Heart right ventricle (tissue), 16 donors: ENCODE measurements at regions not wholly inside any gene's neighbourhood (a gene's known extent, or its start where the extent isn't known, plus 50 kb on each side); places are given as distances from the start of the nearest gene placed in this dataset.
"Not testable (repeated sequence)": the region's sequence is repeated elsewhere in the genome, so short reads cannot be mapped to it uniquely, and the experiment has no call there.

ENCODE experiments used
- ATAC-seq, 8 donors: fragments of 200-7000 bp; cut with Tn5 transposase; one replicate each; pipeline ENCODE4 v1.9.1; 2020; ENCODE audit warnings: mild to moderate bottlenecking in 8 of 8, moderate library complexity in 8 of 8, moderate number of reproducible peaks in 1 of 8
- DNase-seq, 2 donors: peaks; one replicate each; pipeline ENCODE4 v3.0.0-alpha.2; 2020
- H3K27ac ChIP-seq, 10 donors: fragments of 200-600 bp; sonication (generic) in 2 of 10; one replicate each; pipeline versions ENCODE4 v1.5.0 to v1.8.0; 2020 to 2022; ENCODE audit warnings: mild to moderate bottlenecking in 3 of 10
- H3K27me3 ChIP-seq, 7 donors: fragments of 200-600 bp; one replicate each; pipeline ENCODE4 v1.8.0; 2021 to 2022; ENCODE audit warnings: mild to moderate bottlenecking in 2 of 7
- H3K36me3 ChIP-seq, 9 donors: fragments of 200-600 bp; sonication (generic) in 1 of 9; one replicate each; pipeline versions ENCODE4 v1.5.0 to v1.8.0; 2020 to 2022; ENCODE audit warnings: mild to moderate bottlenecking in 2 of 9
- H3K4me1 ChIP-seq, 9 donors: fragments of 200-600 bp; sonication (generic) in 1 of 9; one replicate each; pipeline versions ENCODE4 v1.5.0 to v1.8.0; 2020 to 2022; ENCODE audit warnings: mild to moderate bottlenecking in 4 of 9
- H3K4me3 ChIP-seq, 10 donors: fragments of 200-600 bp; sonication (generic) in 2 of 10; one replicate each; pipeline versions ENCODE4 v1.5.0 to v1.8.0; 2020 to 2022; ENCODE audit warnings: mild to moderate bottlenecking in 7 of 10, moderate library complexity in 2 of 10
- H3K9me3 ChIP-seq, 11 donors: fragments of 200-600 bp in 10 of 11; sonication (generic) in 2 of 11; one replicate each; pipeline versions ENCODE4 v1.5.0 to v1.8.0; 2013 to 2022; ENCODE audit warnings: mild to moderate bottlenecking in 2 of 11, control low read depth in 1 of 11, moderate library complexity in 1 of 11
- WGBS, 2 donors: extraction: QIAGEN DNeasy Blood & Tissue Kit; methylation state at CpG; one replicate each; pipeline ENCODE4 v1.1.7; 2013; ENCODE audit warnings: inconsistent platforms in 1 of 2; 5-methylcytosine and 5-hydroxymethylcytosine counted together
- intact Hi-C, 10 donors: fragments of 100-400 bp; cut with DNase I; formaldehyde crosslinking; loops; one replicate each; pipeline versions ENCODE4 v1.11.1 to v1.14.2; 2022
- TF ChIP-seq, protein P1 (sequence below), 9 donors: fragments of 200-600 bp; sonication (generic) in 2 of 9; IDR thresholded peaks; one replicate each; pipeline versions ENCODE4 v1.5.0 to v1.8.0; 2021 to 2022; ENCODE audit warnings: antibody characterized with exemption in 9 of 9, mild to moderate bottlenecking in 5 of 9, moderate library complexity in 1 of 9
- donor health status: Arrhythmogenic right ventricular cardiomyopathy.
- donor health status: ischemic (EF 13 %, LVEDD 7.1; RV severe dilation, severe dysfunction).
- donor health status: healthy with polysubstance abuse.
- donor health status: DM: no; HTN: yes; CAD: no.
- donor health status: DM: no; HTN: no; CAD: no.
- donor health status: ischemic (EF 25% LVEDD 6.9; RV normal size, moderate dysfunction).
- donor health status: ischemic (EF 25% LVEDD 5.7; RV mildly dilated, moderate dysfunction).
- donor health status: healthy.
- donor health status: DM: yes; HTN: yes; CAD: no.
- donor health status: Ischemic cardiomyopathy.
- donor health status: ischemic (EF 35%, LVEDD 5.7; RV mildly dilated, moderate dysfunction).
- donor health status: nonischemic (EF 11% LVEDD 7.7; RV severe dilation, severe dysfunction).
- donor health status: DM: yes; HTN: yes; CAD: no.
- donor health status: PGD.
- donor health status: ischemic (EF 29% LVEDD 5.4; RV normal size, mild dysfunction).
- donor health status: nonischemic (EF 23%, LVEDD 6.1; RV moderate dilation, normal function).

DNA sequence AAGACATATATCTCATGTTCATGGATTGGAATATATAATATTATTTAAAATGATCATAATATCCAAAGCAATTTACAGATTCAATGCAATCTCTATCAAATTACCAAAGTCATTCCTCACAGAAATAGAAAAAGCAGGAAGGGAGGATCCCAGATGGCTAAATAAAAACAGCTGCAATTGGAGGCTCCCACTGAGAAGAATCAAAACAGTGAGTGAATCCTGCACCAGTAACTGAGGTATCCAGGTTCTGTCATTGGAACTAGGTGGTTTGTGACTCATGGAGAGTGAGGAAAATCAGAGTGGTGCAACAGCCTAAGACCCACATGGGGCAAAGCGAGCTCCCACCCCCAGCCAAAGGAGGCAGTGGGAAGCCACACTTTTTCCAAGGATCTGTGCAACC is 128.4 kb downstream of the MTERF1 start:
- DNase-seq, result no peak
- Histone ChIP-seq H3K4me3 (no peak overlapping the region), H3K9me3 (peaks cover 0 to 28% (median 4%) of the 10 kb centered on the region in 11 donors), H3K4me1 (no peaks in the 10 kb centered on the region), H3K27me3 (no peaks in the 10 kb centered on the region), H3K36me3 (no peaks in the 10 kb centered on the region), H3K27ac (no peak overlapping the region)
- 88 to 93% methylated on average over 1 of the region's 1 CpG for WGBS, 2 donors
- no peak for ATAC-seq
- intact Hi-C loops, result no loop called here
- TF ChIP-seq, protein P1, sequence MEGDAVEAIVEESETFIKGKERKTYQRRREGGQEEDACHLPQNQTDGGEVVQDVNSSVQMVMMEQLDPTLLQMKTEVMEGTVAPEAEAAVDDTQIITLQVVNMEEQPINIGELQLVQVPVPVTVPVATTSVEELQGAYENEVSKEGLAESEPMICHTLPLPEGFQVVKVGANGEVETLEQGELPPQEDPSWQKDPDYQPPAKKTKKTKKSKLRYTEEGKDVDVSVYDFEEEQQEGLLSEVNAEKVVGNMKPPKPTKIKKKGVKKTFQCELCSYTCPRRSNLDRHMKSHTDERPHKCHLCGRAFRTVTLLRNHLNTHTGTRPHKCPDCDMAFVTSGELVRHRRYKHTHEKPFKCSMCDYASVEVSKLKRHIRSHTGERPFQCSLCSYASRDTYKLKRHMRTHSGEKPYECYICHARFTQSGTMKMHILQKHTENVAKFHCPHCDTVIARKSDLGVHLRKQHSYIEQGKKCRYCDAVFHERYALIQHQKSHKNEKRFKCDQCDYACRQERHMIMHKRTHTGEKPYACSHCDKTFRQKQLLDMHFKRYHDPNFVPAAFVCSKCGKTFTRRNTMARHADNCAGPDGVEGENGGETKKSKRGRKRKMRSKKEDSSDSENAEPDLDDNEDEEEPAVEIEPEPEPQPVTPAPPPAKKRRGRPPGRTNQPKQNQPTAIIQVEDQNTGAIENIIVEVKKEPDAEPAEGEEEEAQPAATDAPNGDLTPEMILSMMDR (IDR thresholded peaks at IDR 0.05), result no peak

DNA sequence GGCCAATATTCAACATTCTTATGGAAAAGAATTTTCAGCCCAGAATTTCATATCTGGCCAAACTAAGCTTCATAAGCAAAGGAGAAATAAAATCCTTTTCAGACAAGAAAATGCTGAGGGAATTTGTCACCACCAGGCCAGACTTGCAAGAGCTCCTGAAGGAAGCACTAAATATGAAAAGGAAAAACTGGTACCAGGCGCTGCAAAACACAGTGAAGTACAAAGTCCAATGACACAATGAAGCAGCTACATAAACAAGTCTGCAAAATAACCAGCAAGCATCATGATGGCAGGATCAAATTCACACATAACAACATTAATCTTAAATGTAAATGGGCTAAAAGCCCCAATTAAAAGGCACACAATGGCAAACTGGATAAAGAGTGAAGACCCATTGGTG is 126.2 kb downstream of the MTERF1 start:
- H3K36me3 ChIP-seq, H3K27me3 ChIP-seq, H3K27ac ChIP-seq, H3K4me1 ChIP-seq, DNase-seq, ATAC-seq, intact Hi-C loops, H3K4me3 ChIP-seq: not testable (repeated sequence)
- peaks cover 0 to 44% (median 4%) of the 10 kb centered on the region in 11 donors for H3K9me3 ChIP-seq
- 97 to 98% methylated on average over 1 of the region's 1 CpG for WGBS, 2 donors

DNA sequence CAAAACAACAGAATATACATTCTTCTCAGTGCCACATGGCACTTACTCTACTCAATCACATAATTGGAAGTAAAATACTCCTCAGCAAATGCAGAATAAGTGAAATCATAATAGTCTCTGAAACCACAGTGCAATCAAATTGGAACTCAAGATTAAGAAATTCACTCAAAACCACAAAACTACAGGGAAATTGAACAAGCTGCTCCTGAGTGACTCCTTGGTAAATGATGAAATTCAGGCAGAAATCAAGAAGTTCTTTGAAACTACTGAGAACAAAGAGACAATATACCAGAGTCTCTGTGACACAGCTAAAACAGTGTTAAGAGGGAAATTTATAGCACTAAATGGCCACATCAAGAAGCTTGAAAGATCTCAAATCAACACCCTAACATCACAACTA is 125.4 kb downstream of the MTERF1 start:
- H3K4me1 ChIP-seq, H3K36me3 ChIP-seq, H3K4me3 ChIP-seq, ATAC-seq, DNase-seq, H3K27me3 ChIP-seq, H3K27ac ChIP-seq, intact Hi-C loops: not testable (repeated sequence)
- peaks cover 0 to 37% (median 0%) of the 10 kb centered on the region in 11 donors for H3K9me3 ChIP-seq

DNA sequence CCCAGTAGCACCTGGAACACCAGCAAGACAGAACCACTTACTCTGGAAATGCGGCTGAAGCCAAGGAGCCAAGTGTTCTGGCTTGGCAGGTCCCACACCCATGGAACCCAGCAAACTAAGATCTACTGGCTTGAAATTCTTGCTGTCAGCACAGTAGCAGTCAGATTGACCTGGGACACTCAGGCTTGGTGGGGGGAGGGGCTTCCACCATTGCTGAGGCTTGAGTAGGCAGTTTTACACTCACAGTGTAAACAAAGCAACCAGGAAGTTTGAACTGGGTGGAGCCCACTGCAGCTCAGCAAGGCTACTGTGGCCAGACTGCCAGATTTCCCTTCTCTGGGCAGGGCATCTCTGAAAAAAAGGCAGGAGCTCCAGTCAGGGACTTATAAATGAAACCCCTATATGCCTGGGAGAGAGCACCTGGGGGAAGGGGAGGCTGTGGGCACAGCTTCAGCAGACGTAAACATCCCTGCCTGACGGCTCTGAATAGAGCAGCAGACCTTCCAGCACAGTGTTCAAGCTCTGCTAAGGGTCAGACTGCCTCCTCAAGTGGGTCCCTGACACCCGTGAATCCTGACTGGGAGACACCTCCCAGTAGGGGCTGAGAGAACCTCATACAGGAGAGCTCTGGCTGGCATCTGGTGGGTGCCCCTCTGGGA is 121.2 kb downstream of the MTERF1 start:
- Histone ChIP-seq H3K4me1 (no peaks in the 10 kb centered on the region), H3K4me3 (no peak overlapping the region), H3K9me3 (peaks cover 0 to 64% (median 0%) of the 10 kb centered on the region in 11 donors), H3K27ac (no peak overlapping the region), H3K27me3 (no peaks in the 10 kb centered on the region), H3K36me3 (no peaks in the 10 kb centered on the region)
- WGBS, 2 donors, result 68 to 75% methylated on average over 4 of the region's 4 CpGs
- intact Hi-C loops, result no loop called here
- TF ChIP-seq, protein P1 (IDR thresholded peaks at IDR 0.05), result no peak
- no peak for DNase-seq
- ATAC-seq, result no peak

DNA sequence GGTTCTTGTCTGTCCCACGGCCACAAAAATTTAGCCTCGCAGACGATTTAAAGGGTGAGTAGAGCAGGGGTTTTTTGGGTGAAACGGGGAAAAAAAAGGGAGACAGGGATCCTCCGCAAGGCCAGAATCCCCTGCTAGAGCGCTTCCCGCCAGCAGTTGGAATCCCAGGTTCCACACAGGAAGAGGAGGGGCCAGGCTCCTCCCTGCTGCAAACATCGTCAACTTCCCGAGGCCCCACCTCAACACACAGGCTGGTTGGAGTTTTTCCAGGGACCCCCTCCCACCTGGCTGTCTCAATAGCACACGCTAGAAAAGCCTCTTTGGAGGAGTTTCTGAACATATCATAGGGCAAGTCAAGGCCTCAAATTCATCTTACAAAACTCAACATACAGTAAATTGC is 112.7 kb downstream of the MTERF1 start:
- DNase-seq (no peak), ATAC-seq (no peak)
- intact Hi-C loops, result loop anchor here in 1 of 10 donors (2.0 kb wide), 1 partner anchor 57 kb away; no protein-coding TSS in a partner anchor
- TF ChIP-seq, protein P1 (IDR thresholded peaks at IDR 0.05), result no peak
- H3K4me1 ChIP-seq, result peaks cover 0 to 9% (median 3%) of the 10 kb centered on the region in 9 donors
- WGBS, 2 donors, result 88 to 90% methylated on average over 10 of the region's 10 CpGs
- peaks cover 0 to 40% (median 16%) of the 10 kb centered on the region in 11 donors for H3K9me3 ChIP-seq
- no peaks in the 10 kb centered on the region for H3K27me3 ChIP-seq
- no peak overlapping the region for H3K27ac ChIP-seq
- H3K36me3 ChIP-seq, result no peaks in the 10 kb centered on the region
- no peak overlapping the region for H3K4me3 ChIP-seq
